Left lung (tissue), 4 donors: ENCODE measurements at regions not wholly inside any gene's neighbourhood (a gene's known extent, or its start where the extent isn't known, plus 50 kb on each side); places are given as distances from the start of the nearest gene placed in this dataset.

Source experiments
- ATAC-seq: fragments of 200-7000 bp; cut with Tn5 transposase; one replicate; pipeline ENCODE4 v1.9.1; 2020; ENCODE audit warnings: moderate library complexity
- DNase-seq, 4 donors: peaks; one replicate each; pipeline ENCODE4 v3.0.0-alpha.2; 2013 to 2020
- H3K27ac ChIP-seq, 2 donors: fragments of 200-600 bp; sonication (generic) in 1 of 2; one replicate each; pipeline versions ENCODE4 v1.5.0 to v1.8.0; 2020 to 2021
- H3K27me3 ChIP-seq, 2 donors: fragments of 200-600 bp; sonication (generic) in 1 of 2; one replicate each; pipeline versions ENCODE4 v1.5.0 to v1.8.0; 2020 to 2021
- H3K36me3 ChIP-seq, 2 donors: fragments of 200-600 bp; sonication (generic) in 1 of 2; one replicate each; pipeline versions ENCODE4 v1.5.0 to v1.8.0; 2020 to 2021
- H3K4me1 ChIP-seq, 2 donors: fragments of 200-600 bp; one replicate each; pipeline ENCODE4 v1.8.0; 2021
- H3K4me3 ChIP-seq, 2 donors: fragments of 200-600 bp; sonication (generic) in 1 of 2; one replicate each; pipeline versions ENCODE4 v1.5.0 to v1.8.0; 2020 to 2021; ENCODE audit warnings: mild to moderate bottlenecking in 1 of 2
- H3K9me3 ChIP-seq, 2 donors: fragments of 200-600 bp; sonication (generic) in 1 of 2; one replicate each; pipeline versions ENCODE4 v1.5.0 to v1.8.0; 2020 to 2021
- intact Hi-C, 2 donors: fragments of 100-400 bp; cut with DNase I; formaldehyde crosslinking; loops; one replicate each; pipeline versions ENCODE4 v1.11.2 to v1.14.2; 2022
- TF ChIP-seq, protein P1 (sequence below), 2 donors: fragments of 200-600 bp; sonication (generic) in 1 of 2; IDR thresholded peaks; one replicate each; pipeline versions ENCODE4 v1.5.0 to v1.8.0; 2021; ENCODE audit warnings: antibody characterized with exemption in 2 of 2
- donor health status: DM: no; HTN: yes; CAD: no.
- donor health status: DM: no; HTN: no; CAD: no.

DNA sequence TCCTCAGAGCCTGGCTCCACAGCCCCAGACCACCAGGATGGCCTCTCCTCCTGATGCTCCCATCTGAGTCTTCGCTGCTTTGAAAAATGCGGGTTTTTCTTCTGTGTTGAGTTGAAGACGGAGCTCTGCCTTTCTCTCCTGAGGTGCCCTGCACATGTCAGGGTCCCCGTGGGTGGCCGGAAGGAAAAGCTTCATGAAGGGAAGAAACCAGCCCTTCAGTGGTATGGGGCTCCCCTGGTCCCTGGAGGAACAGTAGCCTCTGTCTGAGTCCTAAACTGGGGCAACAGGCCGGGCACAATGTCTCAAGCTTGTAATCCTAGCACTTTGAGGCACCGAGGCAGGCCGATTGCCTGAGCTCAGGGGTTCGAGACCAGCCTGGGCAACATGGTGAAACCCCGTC, 54.7 kb upstream of the CAB39 start:
- H3K27me3 ChIP-seq, result no peaks in the 10 kb centered on the region
- H3K9me3 ChIP-seq, result no peaks in the 10 kb centered on the region
- TF ChIP-seq, protein P1, sequence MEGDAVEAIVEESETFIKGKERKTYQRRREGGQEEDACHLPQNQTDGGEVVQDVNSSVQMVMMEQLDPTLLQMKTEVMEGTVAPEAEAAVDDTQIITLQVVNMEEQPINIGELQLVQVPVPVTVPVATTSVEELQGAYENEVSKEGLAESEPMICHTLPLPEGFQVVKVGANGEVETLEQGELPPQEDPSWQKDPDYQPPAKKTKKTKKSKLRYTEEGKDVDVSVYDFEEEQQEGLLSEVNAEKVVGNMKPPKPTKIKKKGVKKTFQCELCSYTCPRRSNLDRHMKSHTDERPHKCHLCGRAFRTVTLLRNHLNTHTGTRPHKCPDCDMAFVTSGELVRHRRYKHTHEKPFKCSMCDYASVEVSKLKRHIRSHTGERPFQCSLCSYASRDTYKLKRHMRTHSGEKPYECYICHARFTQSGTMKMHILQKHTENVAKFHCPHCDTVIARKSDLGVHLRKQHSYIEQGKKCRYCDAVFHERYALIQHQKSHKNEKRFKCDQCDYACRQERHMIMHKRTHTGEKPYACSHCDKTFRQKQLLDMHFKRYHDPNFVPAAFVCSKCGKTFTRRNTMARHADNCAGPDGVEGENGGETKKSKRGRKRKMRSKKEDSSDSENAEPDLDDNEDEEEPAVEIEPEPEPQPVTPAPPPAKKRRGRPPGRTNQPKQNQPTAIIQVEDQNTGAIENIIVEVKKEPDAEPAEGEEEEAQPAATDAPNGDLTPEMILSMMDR (IDR thresholded peaks at IDR 0.05), result no peak
- ATAC-seq (no peak), DNase-seq (no peak)
- no peaks in the 10 kb centered on the region for H3K36me3 ChIP-seq
- no peak overlapping the region for H3K27ac ChIP-seq
- intact Hi-C loops, result no loop called here
- H3K4me1 ChIP-seq, result peaks cover 0 to 49% of the 10 kb centered on the region in 2 donors
- H3K4me3 ChIP-seq, result no peak overlapping the region

DNA sequence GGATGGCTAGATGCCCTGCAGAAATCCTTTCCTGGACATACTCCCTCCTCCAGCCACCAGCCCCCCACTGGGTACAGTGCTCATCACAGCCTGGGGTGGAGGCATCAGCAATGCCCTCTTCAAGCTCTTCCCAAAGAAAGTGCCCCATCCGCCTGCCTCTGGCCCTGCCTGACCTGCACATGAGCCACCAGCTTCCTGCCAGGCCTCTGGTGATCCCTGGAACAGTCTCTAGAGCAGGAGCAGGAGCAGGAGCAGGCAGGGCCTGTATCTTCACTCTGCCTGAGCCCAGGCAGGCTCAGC, 54.1 kb upstream of the CAB39 start:
- ATAC-seq, result no peak
- DNase-seq, result no peak
- Histone ChIP-seq H3K27me3 (no peaks in the 10 kb centered on the region), H3K4me3 (no peak overlapping the region), H3K4me1 (peaks cover 0 to 55% of the 10 kb centered on the region in 2 donors), H3K36me3 (no peaks in the 10 kb centered on the region), H3K9me3 (no peaks in the 10 kb centered on the region), H3K27ac (peak overlapping the region in 1 of 2 donors; percentile 91)
- TF ChIP-seq, protein P1 (IDR thresholded peaks at IDR 0.05), result no peak
- intact Hi-C loops, result no loop called here

DNA sequence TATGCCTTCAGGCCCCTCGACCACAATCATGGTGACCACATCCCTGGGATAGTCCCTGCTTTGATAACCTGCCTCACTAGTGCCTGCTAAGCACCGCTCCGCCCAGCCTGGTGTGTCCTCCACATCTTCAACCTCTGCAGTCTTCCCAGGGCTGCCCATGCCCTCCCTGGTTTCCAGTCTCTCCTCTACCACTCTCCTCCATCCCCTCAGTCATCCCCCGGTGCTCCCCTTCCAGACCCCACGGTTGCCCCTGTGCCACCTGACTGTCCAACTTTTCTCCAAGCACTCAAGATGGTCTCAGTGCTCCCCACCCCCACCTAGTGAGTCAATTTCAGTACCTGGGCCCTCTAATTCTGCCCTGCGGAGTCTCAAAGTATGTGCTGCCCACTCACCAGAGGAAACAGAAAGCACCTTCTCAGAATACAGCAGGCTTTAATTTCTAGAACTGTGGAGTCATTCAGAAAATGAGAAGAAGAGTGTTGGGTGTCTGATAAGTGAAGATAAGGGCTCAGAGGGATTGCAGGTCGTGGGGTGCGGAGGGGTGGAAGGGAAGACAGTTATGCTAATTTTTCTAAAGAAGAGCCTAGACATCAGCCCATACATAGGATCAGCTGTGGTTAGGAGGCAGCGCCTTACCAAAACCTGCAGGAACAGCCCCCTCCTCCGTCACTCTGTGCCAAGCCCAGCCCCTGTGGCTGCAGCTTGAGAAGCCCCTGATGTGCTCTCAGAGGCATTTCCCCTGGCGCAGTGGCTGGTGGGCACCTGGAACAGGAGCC, 53.6 kb upstream of the CAB39 start:
- Histone ChIP-seq H3K27me3 (no peaks in the 10 kb centered on the region), H3K4me1 (peaks cover 0 to 61% of the 10 kb centered on the region in 2 donors), H3K4me3 (no peak overlapping the region), H3K9me3 (no peaks in the 10 kb centered on the region), H3K27ac (peak overlapping the region in 1 of 2 donors; percentile 91), H3K36me3 (no peaks in the 10 kb centered on the region)
- ATAC-seq, result no peak
- DNase-seq, result no peak
- TF ChIP-seq, protein P1 (IDR thresholded peaks at IDR 0.05), result no peak
- intact Hi-C loops, result no loop called here

DNA sequence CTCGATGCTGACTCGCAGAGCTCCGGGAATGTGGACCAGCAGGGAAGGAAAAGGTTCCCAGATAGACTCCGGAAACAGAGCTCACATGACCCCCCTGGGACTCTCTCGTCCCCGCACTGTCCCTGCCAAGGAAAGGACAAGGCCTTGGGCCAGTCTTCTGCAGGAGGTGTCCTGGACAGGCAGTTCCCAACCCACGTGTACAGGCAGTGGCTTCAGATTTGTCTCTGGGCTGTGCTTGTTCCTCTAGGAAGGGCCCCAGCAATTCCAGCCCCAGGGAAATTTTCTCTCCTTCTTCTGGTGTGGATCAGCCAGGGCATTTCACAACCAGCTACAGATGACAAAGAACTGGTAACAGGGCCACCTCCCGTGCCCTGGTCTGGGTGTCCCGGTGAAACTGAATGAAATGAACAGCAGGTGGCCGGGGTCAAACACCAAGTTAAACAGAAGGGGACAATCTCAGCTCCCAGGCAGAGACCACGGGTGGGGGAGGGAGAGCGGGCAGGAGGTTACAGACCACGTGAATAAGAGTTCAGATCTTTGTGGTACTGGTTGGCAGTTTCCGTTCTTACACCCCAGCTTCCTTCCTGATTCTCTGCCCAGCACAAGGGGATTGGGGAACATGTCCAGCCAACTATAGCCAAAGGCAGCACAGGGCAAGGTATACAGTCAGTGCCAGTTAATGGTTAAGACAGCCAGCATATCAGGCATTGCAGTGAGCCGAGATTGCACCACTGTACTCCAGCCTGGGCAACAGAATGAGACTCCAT, 52.2 kb upstream of the CAB39 start:
- peak in 1 of 4 donors; percentile 80 for DNase-seq
- Histone ChIP-seq H3K9me3 (no peaks in the 10 kb centered on the region), H3K4me3 (no peak overlapping the region), H3K36me3 (no peaks in the 10 kb centered on the region), H3K4me1 (peaks cover 0 to 75% of the 10 kb centered on the region in 2 donors), H3K27ac (peak overlapping the region; percentile 48 to 91), H3K27me3 (no peaks in the 10 kb centered on the region)
- intact Hi-C loops, result no loop called here
- peak; percentile 64 for ATAC-seq
- TF ChIP-seq, protein P1 (IDR thresholded peaks at IDR 0.05), result no peak
